Rectal smooth muscle tissue (tissue), 1 donor: ENCODE measurements at regions not wholly inside any gene's neighbourhood (a gene's known extent, or its start where the extent isn't known, plus 50 kb on each side); places are given as distances from the start of the nearest gene placed in this dataset.

Source experiments
- H3K27ac ChIP-seq: one replicate; pipeline ENCODE4 v1.7.0; 2013; ENCODE audit warnings: low read depth, low read length, inconsistent platforms
- H3K27me3 ChIP-seq: one replicate; pipeline ENCODE4 v1.7.0; 2013; ENCODE audit warnings: low read length; ENCODE audit not compliant: control insufficient read depth, insufficient read depth
- H3K36me3 ChIP-seq: one replicate; pipeline ENCODE4 v1.7.0; 2013; ENCODE audit warnings: low read length; ENCODE audit not compliant: control insufficient read depth, insufficient read depth
- H3K4me1 ChIP-seq: one replicate; pipeline ENCODE4 v1.7.0; 2013; ENCODE audit warnings: low read length; ENCODE audit not compliant: control insufficient read depth, insufficient read depth
- H3K4me3 ChIP-seq: one replicate; pipeline ENCODE4 v1.7.0; 2013; ENCODE audit warnings: low read length
- H3K9ac ChIP-seq: one replicate; pipeline ENCODE4 v1.7.0; 2013; ENCODE audit warnings: low read length

GRCh38 chr6:14906621-14907020, 339.2 kb upstream of the JARID2 start:
- H3K27me3 ChIP-seq: no peaks in the 10 kb centered on the region
- H3K9ac ChIP-seq: no peak overlapping the region
- no peak overlapping the region for H3K27ac ChIP-seq

GRCh38 chr6:14910692-14911547, 334.9 kb upstream of the JARID2 start:
- peak overlapping the region; percentile 15 for H3K4me3 ChIP-seq
- H3K4me1 ChIP-seq: peaks cover 13% of the 10 kb centered on the region
- no peak overlapping the region for H3K9ac ChIP-seq
- no peaks in the 10 kb centered on the region for H3K27me3 ChIP-seq
- H3K36me3 ChIP-seq: no peaks in the 10 kb centered on the region
- H3K27ac ChIP-seq: no peak overlapping the region

More at GRCh38 chr6:14906621-14907020, 339.2 kb upstream of the JARID2 start:
- no peak overlapping the region for H3K4me3 ChIP-seq
- no peaks in the 10 kb centered on the region for H3K36me3 ChIP-seq
- H3K4me1 ChIP-seq: peaks cover 3% of the 10 kb centered on the region

GRCh38 chr6:14912226-14912625, 333.6 kb upstream of the JARID2 start:
- H3K27me3 ChIP-seq: no peaks in the 10 kb centered on the region
- peaks cover 13% of the 10 kb centered on the region for H3K4me1 ChIP-seq
- H3K9ac ChIP-seq: no peak overlapping the region
- no peaks in the 10 kb centered on the region for H3K36me3 ChIP-seq
- H3K27ac ChIP-seq: no peak overlapping the region
- no peak overlapping the region for H3K4me3 ChIP-seq

GRCh38 chr6:14912706-14913105, 333.2 kb upstream of the JARID2 start:
- Histone ChIP-seq H3K36me3 (no peaks in the 10 kb centered on the region), H3K4me1 (peaks cover 13% of the 10 kb centered on the region), H3K27me3 (no peaks in the 10 kb centered on the region), H3K27ac (no peak overlapping the region), H3K4me3 (no peak overlapping the region), H3K9ac (no peak overlapping the region)

- Histone ChIP-seq H3K36me3 (no peaks in the 10 kb centered on the region), H3K9ac (no peak overlapping the region), H3K4me3 (no peak overlapping the region), H3K27ac (no peak overlapping the region), H3K27me3 (no peaks in the 10 kb centered on the region), H3K4me1 (peaks cover 13% of the 10 kb centered on the region)
Observed at GRCh38 chr6:14913931-14914330, 331.9 kb upstream of the JARID2 start.

- no peaks in the 10 kb centered on the region for H3K27me3 ChIP-seq
- H3K9ac ChIP-seq: no peak overlapping the region
- H3K4me1 ChIP-seq: peaks cover 10% of the 10 kb centered on the region
- H3K27ac ChIP-seq: no peak overlapping the region
- peak overlapping the region; percentile 5 for H3K4me3 ChIP-seq
- H3K36me3 ChIP-seq: no peaks in the 10 kb centered on the region
Observed at GRCh38 chr6:14915888-14916832, 329.7 kb upstream of the JARID2 start.

- H3K4me1 ChIP-seq: peaks cover 8% of the 10 kb centered on the region
- H3K36me3 ChIP-seq: no peaks in the 10 kb centered on the region
- no peak overlapping the region for H3K27ac ChIP-seq
- no peaks in the 10 kb centered on the region for H3K27me3 ChIP-seq
- H3K9ac ChIP-seq: no peak overlapping the region
- peak overlapping the region; percentile 5 for H3K4me3 ChIP-seq
Observed at GRCh38 chr6:14917109-14917910, 328.6 kb upstream of the JARID2 start.

GRCh38 chr6:14918200-14918907, 327.5 kb upstream of the JARID2 start:
- no peak overlapping the region for H3K27ac ChIP-seq
- no peaks in the 10 kb centered on the region for H3K27me3 ChIP-seq
- H3K4me1 ChIP-seq: peaks cover 3% of the 10 kb centered on the region
- H3K36me3 ChIP-seq: no peaks in the 10 kb centered on the region
- H3K9ac ChIP-seq: no peak overlapping the region
- no peak overlapping the region for H3K4me3 ChIP-seq

- Histone ChIP-seq H3K27ac (no peak overlapping the region), H3K27me3 (no peaks in the 10 kb centered on the region), H3K4me1 (peaks cover 3% of the 10 kb centered on the region), H3K9ac (no peak overlapping the region), H3K4me3 (no peak overlapping the region), H3K36me3 (no peaks in the 10 kb centered on the region)
Observed at GRCh38 chr6:14919038-14919670, 326.7 kb upstream of the JARID2 start.

- Histone ChIP-seq H3K27ac (no peak overlapping the region), H3K4me1 (peaks cover 3% of the 10 kb centered on the region), H3K9ac (no peak overlapping the region), H3K4me3 (no peak overlapping the region), H3K36me3 (no peaks in the 10 kb centered on the region), H3K27me3 (no peaks in the 10 kb centered on the region)
Observed at GRCh38 chr6:14920276-14920675, 325.6 kb upstream of the JARID2 start.

GRCh38 chr6:14921170-14921569, 324.7 kb upstream of the JARID2 start:
- H3K9ac ChIP-seq: no peak overlapping the region
- H3K27ac ChIP-seq: no peak overlapping the region
- H3K36me3 ChIP-seq: no peaks in the 10 kb centered on the region
- H3K4me3 ChIP-seq: no peak overlapping the region
- H3K27me3 ChIP-seq: no peaks in the 10 kb centered on the region
- H3K4me1 ChIP-seq: peaks cover 3% of the 10 kb centered on the region
